ENCODE measurements at regions not wholly inside any gene's neighbourhood (a gene's known extent, or its start where the extent isn't known, plus 50 kb on each side); places are given as distances from the start of the nearest gene placed in this dataset.
"Not testable (repeated sequence)": the region's sequence is repeated elsewhere in the genome, so short reads cannot be mapped to it uniquely, and the experiment has no call there.

DNA sequence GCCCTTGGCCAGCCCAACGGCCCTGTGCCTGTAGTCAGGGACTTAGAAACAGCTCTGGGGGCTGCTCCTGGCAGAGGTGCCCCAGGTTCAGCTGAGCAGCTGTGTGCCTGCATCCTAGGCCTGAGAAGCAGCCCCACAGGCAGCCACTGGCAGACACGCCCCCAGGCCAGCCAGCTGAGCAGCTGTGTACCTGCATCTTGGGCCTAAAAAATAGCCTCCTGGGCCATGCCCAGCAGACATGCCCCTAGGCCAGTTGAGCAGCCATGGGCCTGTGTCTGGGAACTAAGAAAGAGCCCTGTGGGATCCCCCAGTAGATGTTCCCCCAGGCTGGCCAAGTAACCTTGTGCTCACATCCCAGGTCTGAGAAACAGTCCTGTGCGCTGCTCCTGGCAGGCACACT is 64.0 kb downstream of the TBR1 start:
- DNase-seq = no peak

GRCh38 chr2:161481619-161482018 is 65.5 kb downstream of the TBR1 start:
- DNase-seq = no peak

DNA sequence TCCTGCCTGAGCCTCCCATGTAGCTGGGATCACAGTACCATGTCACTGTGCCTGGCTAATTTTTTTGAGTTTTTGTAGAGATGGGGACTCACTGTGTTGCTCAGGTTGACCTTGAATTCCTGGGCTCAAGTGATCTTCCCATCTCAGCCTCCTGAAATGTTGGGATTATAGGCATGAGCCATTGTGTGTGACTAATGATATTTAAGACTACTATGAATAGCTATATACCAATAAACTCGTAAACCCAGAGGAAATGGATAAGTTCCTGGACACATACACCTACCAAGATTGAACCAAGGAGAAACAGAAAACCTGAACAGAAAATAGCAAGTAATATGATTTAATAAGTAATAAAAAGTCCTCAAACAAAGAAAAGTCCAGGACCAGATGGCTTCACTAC is 68.0 kb downstream of the TBR1 start:
- DNase-seq = no peak

GRCh38 chr2:161486111-161486510 is 70.0 kb downstream of the TBR1 start:
- no peak for DNase-seq

GRCh38 chr2:161488131-161488699 is 72.1 kb downstream of the TBR1 start:
- no peak for DNase-seq

DNA sequence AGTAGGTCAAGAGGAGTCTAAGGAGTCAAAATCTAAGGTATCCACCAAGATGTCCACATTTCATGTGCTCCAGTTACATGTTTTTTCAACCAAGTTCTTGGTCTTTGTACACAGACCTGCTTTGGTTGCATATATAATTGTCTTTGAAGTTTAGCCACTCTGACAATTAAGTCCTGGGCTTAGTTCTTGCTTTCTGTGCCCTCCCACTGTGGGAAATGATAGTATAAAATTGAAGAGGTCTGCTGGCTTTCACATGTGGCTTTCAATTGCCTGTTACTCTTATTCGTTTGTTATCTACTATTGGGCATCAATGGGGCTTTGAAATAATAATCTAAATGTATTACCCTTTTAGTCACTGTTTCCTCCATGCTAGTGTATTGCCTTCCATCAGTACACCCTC is 72.8 kb downstream of the TBR1 start:
- no peak for DNase-seq

DNA sequence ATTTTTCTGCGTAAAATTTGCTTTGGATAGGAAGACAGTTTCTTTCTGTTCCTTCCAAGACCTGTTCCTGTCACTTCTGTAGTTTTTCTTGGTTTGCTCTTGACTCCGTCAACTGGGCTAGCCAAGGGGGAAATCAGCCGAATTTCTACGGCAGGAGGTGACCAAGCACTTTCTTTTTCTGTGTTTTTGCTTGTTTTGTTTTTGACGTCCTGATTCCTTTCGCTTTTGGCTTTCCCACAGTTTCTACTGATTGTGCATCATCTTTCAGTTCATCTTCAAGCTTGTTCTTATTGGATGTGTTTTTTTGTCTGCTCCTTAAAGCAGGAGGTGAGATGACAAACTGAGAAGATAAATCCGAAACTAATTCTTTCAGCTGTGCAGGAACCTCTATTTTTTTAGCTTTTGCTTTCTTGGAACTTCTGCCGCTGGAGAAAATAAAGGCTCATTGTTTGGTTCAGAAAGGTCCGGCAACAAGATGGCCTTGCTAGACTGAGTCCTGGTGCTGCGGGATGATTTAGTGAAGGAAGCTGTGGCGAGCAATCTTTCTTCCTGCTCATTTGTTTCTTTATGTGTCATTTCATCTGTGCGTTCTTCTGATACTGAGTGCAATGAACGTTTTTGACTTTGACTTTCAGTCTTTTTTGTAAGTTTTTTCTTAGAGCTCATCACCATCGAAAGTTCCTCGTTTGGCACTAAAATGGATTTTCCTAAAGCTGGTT is 85.0 kb downstream of the TBR1 start:
- peak; percentile 10 to 17 for DNase-seq

DNA sequence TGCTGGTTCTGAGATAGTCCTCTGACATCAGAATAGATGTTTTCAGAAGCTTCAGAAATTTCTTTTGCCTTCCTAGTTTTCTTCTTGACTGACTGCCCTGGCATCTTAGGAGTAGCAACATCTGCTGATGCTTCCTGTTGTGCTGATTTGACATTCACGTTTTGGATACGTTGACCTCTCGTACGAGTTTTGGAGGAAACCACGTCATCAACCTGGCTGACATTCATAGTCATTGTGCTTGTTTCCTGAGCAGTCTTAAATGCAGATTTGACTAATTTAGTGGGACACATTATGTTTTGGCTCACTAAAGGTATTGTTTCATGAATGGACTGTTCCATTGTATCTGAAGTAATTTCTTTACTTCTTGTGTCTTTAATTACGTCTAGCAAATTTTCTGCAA is 86.2 kb downstream of the TBR1 start:
- DNase-seq = not testable (repeated sequence)

- not testable (repeated sequence) for DNase-seq
These were observed 88.7 kb downstream of the TBR1 start for GRCh38 chr2:161504628-161505289.

GRCh38 chr2:161505466-161505865 is 89.4 kb downstream of the TBR1 start:
- DNase-seq = not testable (repeated sequence)

DNA sequence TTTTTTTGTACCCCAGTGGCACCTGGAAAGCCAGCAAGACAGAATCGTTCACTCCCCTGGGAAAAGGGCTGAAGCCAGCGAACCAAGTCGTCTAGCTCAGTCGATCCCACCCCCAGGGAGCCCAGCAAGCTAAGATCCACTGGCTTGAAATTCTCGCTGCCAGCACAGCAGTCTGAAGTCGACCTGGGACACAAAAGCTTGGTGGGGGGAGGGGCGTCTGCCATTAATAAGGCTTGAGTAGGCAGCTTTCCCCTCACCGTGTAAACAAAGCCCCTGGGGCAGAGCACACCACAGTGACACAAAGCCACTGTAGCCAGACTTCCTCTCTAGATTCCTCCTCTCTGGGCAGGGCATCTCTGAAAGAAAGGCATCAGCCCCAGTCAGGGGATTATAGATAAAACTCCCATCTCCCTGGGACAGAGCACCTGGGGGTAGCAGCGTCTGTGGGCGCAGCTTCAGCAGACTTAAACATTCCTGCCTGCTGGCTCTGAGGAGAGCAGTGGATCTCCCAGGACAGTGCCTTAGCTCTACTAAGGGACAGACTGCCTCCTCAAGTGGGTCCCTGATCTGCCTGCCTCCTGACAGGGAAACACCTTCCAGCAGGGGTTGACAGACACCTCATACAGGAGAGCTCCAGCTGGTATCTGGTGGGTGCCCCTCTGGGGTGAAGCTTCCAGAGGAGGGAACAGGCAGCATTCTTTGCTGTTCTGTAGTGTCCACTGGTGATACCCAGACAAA is 97.4 kb downstream of the TBR1 start:
- DNase-seq = not testable (repeated sequence)

- DNase-seq = no peak
These were observed 101.4 kb upstream of the SLC4A10 start for GRCh38 chr2:161522796-161523195.

DNA sequence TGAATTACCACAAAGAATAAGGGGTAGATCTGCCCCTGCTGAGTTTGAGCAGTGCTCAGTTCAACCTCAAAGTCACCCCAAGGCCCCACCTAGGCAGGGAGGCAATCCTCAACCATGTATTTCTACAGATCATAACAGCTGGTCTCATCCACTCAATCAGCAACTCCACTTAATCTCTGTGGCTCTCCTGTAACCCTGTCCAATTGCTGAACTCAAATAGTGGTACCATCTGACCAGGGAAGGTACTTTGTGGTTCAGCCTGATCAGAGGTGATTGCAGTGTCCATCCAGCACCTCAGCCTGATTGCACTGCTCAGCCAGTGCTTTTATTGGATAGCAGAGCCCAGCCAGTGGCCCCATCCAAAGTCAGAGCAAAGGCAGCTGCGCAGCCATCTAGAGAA is 91.0 kb upstream of the SLC4A10 start:
- no peak for DNase-seq

GRCh38 chr2:161546635-161547034 is 77.6 kb upstream of the SLC4A10 start:
- DNase-seq = no peak

DNA sequence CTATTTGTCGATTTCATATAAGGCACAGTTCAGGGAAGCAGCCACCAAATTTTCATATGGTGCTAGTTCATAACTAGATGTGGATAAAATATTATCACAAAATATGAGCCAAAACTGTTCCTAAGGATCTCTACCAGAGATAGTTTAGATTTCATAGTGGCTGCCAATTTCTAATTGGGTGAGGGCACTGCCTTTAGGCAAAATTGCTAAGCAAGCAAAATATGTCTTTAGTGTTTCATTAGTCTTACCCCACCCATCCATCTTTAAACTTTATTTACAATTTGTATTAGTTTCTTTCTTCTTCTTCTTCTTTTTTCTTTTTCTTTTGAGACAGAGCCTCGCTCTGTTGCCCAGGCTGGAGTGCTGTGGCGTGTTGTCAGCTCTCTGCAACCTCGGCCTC is 77.1 kb upstream of the SLC4A10 start:
- no peak for DNase-seq

GRCh38 chr2:161552015-161552414 is 72.2 kb upstream of the SLC4A10 start:
- DNase-seq = no peak

- DNase-seq = no peak
These were observed 68.4 kb upstream of the SLC4A10 start for GRCh38 chr2:161555826-161556225.

DNA sequence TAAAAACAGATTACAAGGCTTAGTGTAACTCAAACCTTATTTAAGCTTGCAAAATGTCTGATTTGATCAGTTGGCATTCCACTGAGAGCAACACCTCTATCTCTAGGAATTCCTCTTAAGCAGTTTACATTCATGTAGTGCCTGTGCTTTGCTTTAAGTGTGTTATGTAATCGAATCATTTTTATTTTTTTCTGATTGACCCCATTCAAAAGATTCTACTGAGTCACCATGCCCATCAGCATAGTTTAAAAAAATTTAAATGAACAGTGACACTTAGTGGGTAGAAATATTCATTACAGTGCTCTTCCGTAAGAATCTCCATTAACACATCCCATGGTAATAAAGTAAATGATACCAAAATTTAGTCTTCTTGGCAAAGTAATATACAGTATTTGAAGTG is 67.8 kb upstream of the SLC4A10 start:
- no peak for DNase-seq

DNA sequence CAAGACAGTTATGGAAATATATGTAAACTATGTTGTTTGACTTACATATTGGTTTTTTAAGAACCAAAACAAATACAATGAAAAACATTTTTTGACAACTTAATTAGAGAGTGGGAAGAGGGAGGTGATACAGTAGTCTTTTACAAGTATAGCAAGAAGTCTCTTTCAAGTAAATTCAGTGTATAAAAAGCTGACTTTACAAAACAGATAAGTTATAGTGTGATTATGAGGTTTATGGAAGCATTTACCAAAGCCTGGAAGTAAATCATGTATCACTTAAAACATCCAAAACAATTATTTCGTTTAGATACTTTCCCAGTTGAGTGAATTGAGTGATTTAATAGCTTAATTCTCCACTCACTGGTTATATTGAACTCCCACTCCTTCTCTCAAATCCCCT is 66.7 kb upstream of the SLC4A10 start:
- DNase-seq = no peak

- no peak for DNase-seq
These were observed 59.3 kb upstream of the SLC4A10 start for GRCh38 chr2:161564906-161565305.

DNA sequence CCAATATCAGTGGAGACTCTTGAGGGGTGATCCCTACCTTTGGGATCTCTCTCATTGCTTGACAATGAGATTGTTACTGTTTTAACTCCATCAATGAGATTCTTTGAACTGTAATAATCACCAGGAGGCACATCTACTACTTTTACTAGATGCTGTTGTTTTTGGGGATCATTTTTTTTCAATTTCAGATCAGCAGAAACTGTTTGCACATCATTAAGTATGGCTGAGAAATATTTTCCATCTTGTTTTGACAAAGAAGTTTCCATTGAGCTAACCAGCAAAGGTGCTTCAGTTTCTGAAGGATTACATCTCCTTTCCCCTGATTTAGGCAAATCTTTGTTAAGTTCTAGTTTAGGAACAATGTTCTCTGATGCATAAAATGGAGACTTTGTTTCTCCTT is 54.8 kb upstream of the SLC4A10 start:
- DNase-seq = no peak

GRCh38 chr2:161570424-161571050 is 53.7 kb upstream of the SLC4A10 start:
- no peak for DNase-seq

DNA sequence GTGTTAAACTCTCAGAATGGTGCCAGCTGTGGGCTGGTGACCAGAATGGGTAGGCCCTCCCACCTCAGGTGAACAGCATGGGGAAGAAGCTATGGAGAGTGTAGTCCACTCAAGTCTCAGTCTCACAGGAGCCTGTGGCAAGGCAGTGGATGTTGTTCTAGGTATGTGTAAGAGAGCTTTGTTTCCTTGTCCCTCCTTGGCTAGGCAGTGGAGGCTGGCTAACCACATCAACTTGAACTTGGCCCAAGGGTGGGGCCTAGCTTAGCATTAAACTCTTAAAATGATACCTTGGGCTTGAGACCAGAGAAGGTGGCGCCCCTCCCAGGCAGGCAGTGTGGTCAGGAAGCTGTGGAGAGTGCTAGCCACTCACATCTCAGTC is 53.2 kb upstream of the SLC4A10 start:
- no peak for DNase-seq
